ENCODE measurements at regions not wholly inside any gene's neighbourhood (a gene's known extent, or its start where the extent isn't known, plus 50 kb on each side); places are given as distances from the start of the nearest gene placed in this dataset.

- DNase-seq (no peak), ATAC-seq (ENCODE audit: poor library complexity) (no peak)
- no peak overlapping the region for H3K27ac ChIP-seq (ENCODE audit: low read depth in 1 of 2, low read length in 2 of 2)
- H3K9me3 ChIP-seq (ENCODE audit: control insufficient read depth in 1 of 2, insufficient read depth in 1 of 2, low read length in 2 of 2): peaks cover 0 to 9% of the 10 kb centered on the region in 2 experiments
- no peak overlapping the region for H3K4me3 ChIP-seq (ENCODE audit: low read length)
- no peak overlapping the region for H3K27ac Mint-ChIP-seq
- no peaks in the 10 kb centered on the region for H3K4me1 Mint-ChIP-seq (ENCODE audit: low read depth)
- no peaks in the 10 kb centered on the region for H3K36me3 ChIP-seq (ENCODE audit: insufficient read depth, low read length)
- POLR2A ChIA-PET: no interaction called here
- CTCF ChIA-PET: no interaction called here
- no peaks in the 10 kb centered on the region for H3K27me3 Mint-ChIP-seq
- no peaks in the 10 kb centered on the region for H3K4me1 ChIP-seq (ENCODE audit: insufficient read depth, low read length)
- peaks cover 6% of the 10 kb centered on the region for H3K9me3 Mint-ChIP-seq
- no peak for TF ChIP-seq CTCF (IDR thresholded peaks at IDR 0.05)
- H3K36me3 Mint-ChIP-seq (ENCODE audit: low read depth): no peaks in the 10 kb centered on the region
- intact Hi-C loops (cut with DNase I, micrococcal nuclease): no loop called here
- no peak overlapping the region for H3K4me3 Mint-ChIP-seq
- H3K27me3 ChIP-seq (ENCODE audit: control insufficient read depth in 1 of 2, insufficient read depth in 2 of 2, low read length in 2 of 2): no peaks in the 10 kb centered on the region
Observed at GRCh38 chr1:68746378-68746777, 249.5 kb upstream of the DEPDC1 start.

- H3K4me3 ChIP-seq (ENCODE audit: low read length): no peak overlapping the region
- H3K27ac ChIP-seq (ENCODE audit: low read depth in 1 of 2, low read length in 2 of 2): no peak overlapping the region
- Mint-ChIP-seq H3K27me3 (no peaks in the 10 kb centered on the region), H3K4me3 (no peak overlapping the region), H3K4me1 (ENCODE audit: low read depth) (no peaks in the 10 kb centered on the region), H3K27ac (no peak overlapping the region), H3K9me3 (peaks cover 8% of the 10 kb centered on the region), H3K36me3 (ENCODE audit: low read depth) (no peaks in the 10 kb centered on the region)
- POLR2A ChIA-PET: no interaction called here
- DNase-seq: no peak
- intact Hi-C loops (cut with DNase I, micrococcal nuclease): no loop called here
- no peak for ATAC-seq (ENCODE audit: poor library complexity)
- TF ChIP-seq CTCF (IDR thresholded peaks at IDR 0.05): no peak
- CTCF ChIA-PET: no interaction called here
- H3K36me3 ChIP-seq (ENCODE audit: insufficient read depth, low read length): no peaks in the 10 kb centered on the region
- no peaks in the 10 kb centered on the region for H3K4me1 ChIP-seq (ENCODE audit: insufficient read depth, low read length)
- H3K9me3 ChIP-seq (ENCODE audit: control insufficient read depth in 1 of 2, insufficient read depth in 1 of 2, low read length in 2 of 2): peaks cover 0 to 6% of the 10 kb centered on the region in 2 experiments
- no peaks in the 10 kb centered on the region for H3K27me3 ChIP-seq (ENCODE audit: control insufficient read depth in 1 of 2, insufficient read depth in 2 of 2, low read length in 2 of 2)
Observed at GRCh38 chr1:68751723-68752122, 254.8 kb upstream of the DEPDC1 start.

GRCh38 chr1:68758666-68759209 lies 261.9 kb upstream of the DEPDC1 start:
- H3K36me3 ChIP-seq (ENCODE audit: insufficient read depth, low read length): no peaks in the 10 kb centered on the region
- no peak for TF ChIP-seq CTCF (IDR thresholded peaks at IDR 0.05)
- Mint-ChIP-seq H3K27ac (no peak overlapping the region), H3K4me3 (no peak overlapping the region), H3K4me1 (ENCODE audit: low read depth) (no peaks in the 10 kb centered on the region), H3K9me3 (peaks cover 18% of the 10 kb centered on the region), H3K36me3 (ENCODE audit: low read depth) (no peaks in the 10 kb centered on the region), H3K27me3 (no peaks in the 10 kb centered on the region)
- H3K4me1 ChIP-seq (ENCODE audit: insufficient read depth, low read length): no peaks in the 10 kb centered on the region
- no peaks in the 10 kb centered on the region for H3K27me3 ChIP-seq (ENCODE audit: control insufficient read depth in 1 of 2, insufficient read depth in 2 of 2, low read length in 2 of 2)
- no peak for DNase-seq
- no peak overlapping the region for H3K27ac ChIP-seq (ENCODE audit: low read depth in 1 of 2, low read length in 2 of 2)
- intact Hi-C loops (cut with DNase I, micrococcal nuclease): no loop called here
- no peak overlapping the region for H3K4me3 ChIP-seq (ENCODE audit: low read length)
- peaks cover 0 to 12% of the 10 kb centered on the region in 2 experiments for H3K9me3 ChIP-seq (ENCODE audit: control insufficient read depth in 1 of 2, insufficient read depth in 1 of 2, low read length in 2 of 2)
- ATAC-seq (ENCODE audit: poor library complexity): no peak
- POLR2A ChIA-PET: no interaction called here
- CTCF ChIA-PET: no interaction called here
